NT2/D1 (cell line): ENCODE measurements at regions not wholly inside any gene's neighbourhood (a gene's known extent, or its start where the extent isn't known, plus 50 kb on each side); places are given as distances from the start of the nearest gene placed in this dataset.

Experiments
- YY1 ChIP-seq: IDR thresholded peaks from 2 replicates; pipeline ENCODE4 v1.6.1; 2011; ENCODE audit not compliant: insufficient read length, insufficient read depth
- ZNF274 ChIP-seq: IDR thresholded peaks from 2 replicates; pipeline ENCODE4 v1.6.1; 2011; ENCODE audit warnings: mild to moderate bottlenecking, low read depth, low read length

DNA sequence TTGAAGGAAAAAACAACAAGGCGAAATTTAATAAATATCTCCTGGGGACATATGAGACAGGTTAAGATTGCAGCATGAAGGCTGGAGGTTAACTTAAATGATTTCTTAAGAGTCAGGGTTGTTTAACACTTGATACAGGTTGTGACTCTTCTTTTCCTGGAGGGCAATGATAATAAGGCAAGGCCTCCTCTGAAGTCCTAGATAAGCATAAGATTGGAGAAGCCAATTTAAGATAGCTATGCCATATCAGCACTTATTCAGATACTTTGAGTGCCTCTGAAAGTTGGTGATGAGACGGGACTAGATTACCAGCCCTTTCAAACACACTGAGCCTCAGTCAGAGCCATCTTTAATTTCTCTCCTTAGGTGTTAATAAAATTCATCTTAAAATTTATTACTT is 350.8 kb downstream of the FBXO8 start:
- TF ChIP-seq YY1, result no peak
- no peak for TF ChIP-seq ZNF274
